Gastrocnemius medialis (tissue), 4 donors: ENCODE measurements at regions not wholly inside any gene's neighbourhood (a gene's known extent, or its start where the extent isn't known, plus 50 kb on each side); places are given as distances from the start of the nearest gene placed in this dataset.
A peak's percentile ranks its signal among the peaks of the same experiment; 100 is the strongest.

Experiments
- ATAC-seq, 2 donors: fragments of 150-250 bp; one replicate each; pipeline ENCODE4 v1.9.1; 2016
- DNase-seq, 2 donors: peaks; one replicate each; pipeline ENCODE4 v3.0.0-alpha.2; 2019
- H3K27ac ChIP-seq, 4 donors: fragments of 200-600 bp; sonication (generic); 1 replicate in 1 of 4; 2 replicates in 3 of 4; pipeline ENCODE4 v1.5.1; 2016 to 2018; ENCODE audit warnings: mild to moderate bottlenecking in 2 of 4, moderate library complexity in 1 of 4
- H3K27me3 ChIP-seq, 3 donors: fragments of 200-600 bp; sonication (generic) in 2 of 3; 1 replicate in 1 of 3; 2 replicates in 2 of 3; pipeline versions ENCODE4 v1.5.1 to v1.6.0; 2016 to 2019; ENCODE audit warnings: mild to moderate bottlenecking in 1 of 3, moderate library complexity in 1 of 3
- H3K36me3 ChIP-seq, 2 donors: fragments of 200-600 bp; sonication (generic) in 1 of 2; one replicate each; pipeline ENCODE4 v1.5.1; 2017 to 2018
- H3K4me1 ChIP-seq, 2 donors: fragments of 200-600 bp; sonication (generic) in 1 of 2; one replicate each; pipeline ENCODE4 v1.5.1; 2016 to 2017; ENCODE audit warnings: mild to moderate bottlenecking in 2 of 2
- H3K4me3 ChIP-seq, 4 donors: fragments of 200-600 bp; sonication (generic) in 3 of 4; 1 replicate in 1 of 4; 2 replicates in 3 of 4; pipeline ENCODE4 v1.5.1; 2016 to 2019; ENCODE audit warnings: mild to moderate bottlenecking in 2 of 4
- H3K9me3 ChIP-seq, 3 donors: fragments of 200-600 bp; sonication (generic) in 2 of 3; 1 replicate in 1 of 3; 2 replicates in 2 of 3; pipeline ENCODE4 v1.5.1; 2016 to 2019
- CTCF ChIP-seq, 5 experiments: fragments of 450-650 bp in 3 of 5; fragments of 200-600 bp in 2 of 5; sonication (generic) in 2 of 5; IDR thresholded peaks in 4 of 5; conservative IDR thresholded peaks in 1 of 5; 1 replicate in 4 of 5; 2 replicates in 1 of 5; pipeline ENCODE4 v1.5.1; 2016 to 2019; ENCODE audit warnings: antibody characterized with exemption in 5 of 5, mild to moderate bottlenecking in 3 of 5, moderate library complexity in 3 of 5
- POLR2A ChIP-seq, 2 donors: fragments of 450-650 bp; IDR thresholded peaks; one replicate each; pipeline ENCODE4 v1.6.1; 2017; ENCODE audit warnings: antibody characterized with exemption in 2 of 2, mild to moderate bottlenecking in 2 of 2, moderate library complexity in 2 of 2
- in situ Hi-C, 4 donors: fragments of 200-750 bp; cut with MboI; loops; one replicate each; pipeline versions ENCODE4 v1.15.0 to v1.8.0; 2017; ENCODE audit warnings: low sequenced_read_pairs in 4 of 4
- intact Hi-C: fragments of 100-400 bp; cut with DNase I; formaldehyde crosslinking; loops from one replicate; pipeline ENCODE4 v1.15.1; 2023; ENCODE audit warnings: low total_unique reads

GRCh38 chr1:55588309-55588708, 373.1 kb upstream of the USP24 start:
- in situ Hi-C loops (no loop called here), intact Hi-C loops (no loop called here)
- H3K4me1 ChIP-seq: peaks cover 7 to 11% of the 10 kb centered on the region in 2 donors
- ATAC-seq: no peak
- peak overlapping the region in 3 of 4 donors; percentile 7 to 54 (median 19) for H3K27ac ChIP-seq
- H3K27me3 ChIP-seq: no peaks in the 10 kb centered on the region
- no peaks in the 10 kb centered on the region for H3K9me3 ChIP-seq
- H3K4me3 ChIP-seq: no peak overlapping the region
- DNase-seq: no peak
- no peaks in the 10 kb centered on the region for H3K36me3 ChIP-seq
- TF ChIP-seq POLR2A (IDR thresholded peaks at IDR 0.05) (no peak), CTCF (IDR thresholded peaks at IDR 0.05 in 4 of 5, conservative IDR thresholded peaks at IDR 0.05 in 1 of 5) (no peak)

DNA sequence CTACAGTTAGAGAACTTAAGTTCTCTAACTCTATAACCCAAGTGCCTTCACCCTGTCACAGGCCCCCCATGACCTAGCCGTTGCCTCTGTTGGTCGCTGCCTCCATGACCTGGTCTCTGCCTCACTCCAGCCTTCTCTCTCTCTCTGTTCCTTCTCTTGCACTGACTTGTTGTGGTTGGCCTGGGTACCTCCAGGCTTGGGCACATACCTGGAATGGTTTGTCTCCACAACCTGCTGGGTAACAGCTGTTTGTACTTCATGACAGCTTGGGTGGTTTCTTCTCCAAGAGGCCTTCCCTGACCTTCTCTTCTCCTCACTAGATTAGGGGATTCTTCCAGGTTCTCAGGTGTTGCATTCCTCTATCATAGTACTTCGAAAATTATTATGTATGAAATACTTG, 371.6 kb upstream of the USP24 start:
- Histone ChIP-seq H3K4me1 (peaks cover 7 to 15% of the 10 kb centered on the region in 2 donors), H3K27me3 (no peaks in the 10 kb centered on the region), H3K9me3 (no peaks in the 10 kb centered on the region), H3K27ac (no peak overlapping the region), H3K4me3 (no peak overlapping the region), H3K36me3 (no peaks in the 10 kb centered on the region)
- ATAC-seq (no peak), DNase-seq (no peak)
- in situ Hi-C loops (no loop called here), intact Hi-C loops (no loop called here)
- TF ChIP-seq POLR2A (IDR thresholded peaks at IDR 0.05) (no peak), CTCF (IDR thresholded peaks at IDR 0.05 in 4 of 5, conservative IDR thresholded peaks at IDR 0.05 in 1 of 5) (no peak)

DNA sequence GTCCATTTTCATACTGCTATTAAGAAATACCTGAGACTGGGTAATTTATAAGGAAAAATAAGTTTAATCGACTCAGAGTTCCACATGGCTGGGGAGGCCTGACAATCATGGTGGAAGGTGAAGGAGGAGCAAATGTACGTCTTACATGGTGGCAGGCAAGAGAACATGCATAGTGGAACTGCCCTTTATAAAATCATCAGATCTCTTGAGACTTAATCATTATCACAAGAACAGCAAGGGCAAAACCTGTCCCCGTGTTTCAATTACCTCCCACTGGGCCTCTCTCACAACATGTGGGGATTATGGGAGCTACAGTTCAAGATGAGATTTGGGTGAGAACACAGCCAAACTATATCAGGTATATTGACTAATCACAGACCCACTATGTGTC, 370.2 kb upstream of the USP24 start:
- H3K4me3 ChIP-seq: no peak overlapping the region
- ATAC-seq (no peak), DNase-seq (no peak)
- no peaks in the 10 kb centered on the region for H3K9me3 ChIP-seq
- H3K27ac ChIP-seq: peak overlapping the region in 2 of 4 donors; percentile 41 to 44
- no peaks in the 10 kb centered on the region for H3K36me3 ChIP-seq
- intact Hi-C loops: no loop called here
- in situ Hi-C loops: no loop called here
- H3K4me1 ChIP-seq: peaks cover 7 to 27% of the 10 kb centered on the region in 2 donors
- no peak for TF ChIP-seq CTCF (IDR thresholded peaks at IDR 0.05 in 4 of 5, conservative IDR thresholded peaks at IDR 0.05 in 1 of 5)
- TF ChIP-seq POLR2A (IDR thresholded peaks at IDR 0.05): no peak
- no peaks in the 10 kb centered on the region for H3K27me3 ChIP-seq

DNA sequence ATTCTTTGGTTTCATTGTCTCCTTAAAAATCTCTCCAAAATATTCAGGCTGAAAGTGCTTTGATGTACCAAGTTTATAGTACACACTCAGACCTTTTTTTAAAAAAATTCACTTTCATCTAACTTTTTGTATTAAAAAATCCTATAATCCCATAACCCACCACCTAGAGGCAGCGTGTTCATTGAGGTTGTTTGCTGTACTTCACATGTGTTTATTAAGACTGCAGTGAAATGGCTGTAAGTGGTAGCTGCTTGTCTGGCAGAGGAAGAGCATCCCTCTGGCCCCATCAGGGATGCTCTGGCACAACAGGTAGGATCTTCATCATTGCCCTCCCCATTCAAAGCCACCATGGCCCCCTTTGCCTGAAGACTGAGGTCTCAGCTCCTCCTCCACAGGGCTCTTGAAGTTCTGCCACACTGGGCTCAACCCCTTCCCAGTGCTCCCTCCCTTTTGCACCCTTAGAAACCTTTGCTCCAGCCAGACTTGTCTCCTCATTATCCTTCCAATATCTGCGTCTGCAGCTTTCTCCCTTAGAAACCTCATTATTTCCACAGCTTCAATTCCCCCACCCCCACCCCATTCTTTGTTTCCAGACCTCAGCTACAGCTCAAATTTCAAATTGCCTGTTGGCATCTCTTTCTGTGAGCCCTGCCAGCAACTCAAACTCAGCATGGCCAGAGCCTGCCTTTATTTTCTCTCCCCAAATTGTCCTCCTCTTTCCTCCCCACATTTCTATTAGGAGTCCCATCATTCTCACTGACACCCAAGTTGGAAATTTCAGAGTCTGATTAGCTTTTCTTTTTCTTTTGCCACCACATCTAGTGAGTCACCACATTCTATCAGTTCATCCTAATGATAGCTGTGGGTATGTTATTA, 369.6 kb upstream of the USP24 start:
- Histone ChIP-seq H3K27ac (peak overlapping the region in 2 of 4 donors; percentile 41 to 44), H3K9me3 (no peaks in the 10 kb centered on the region), H3K36me3 (no peaks in the 10 kb centered on the region), H3K4me1 (peaks cover 7 to 32% of the 10 kb centered on the region in 2 donors), H3K27me3 (no peaks in the 10 kb centered on the region), H3K4me3 (no peak overlapping the region)
- TF ChIP-seq CTCF (IDR thresholded peaks at IDR 0.05 in 4 of 5, conservative IDR thresholded peaks at IDR 0.05 in 1 of 5) (no peak), POLR2A (IDR thresholded peaks at IDR 0.05) (no peak)
- peak in 1 of 2 donors; percentile 24 for DNase-seq
- in situ Hi-C loops (no loop called here), intact Hi-C loops (no loop called here)
- peak in 1 of 2 donors; percentile 15 for ATAC-seq
